PC-3 (cell line): ENCODE measurements at regions not wholly inside any gene's neighbourhood (a gene's known extent, or its start where the extent isn't known, plus 50 kb on each side); places are given as distances from the start of the nearest gene placed in this dataset.

ENCODE experiments used
- ATAC-seq: fragments of 200-7000 bp; cut with Tn5 transposase; 2 replicates; pipeline ENCODE4 v1.9.1; 2020; ENCODE audit warnings: mild to moderate bottlenecking, moderate library complexity
- BruUV-seq: library from RNA; stranded (reverse); fragments of 400-500 nt; replicated peaks from 2 replicates; lab custom pipeline; 2021; lab: Mats Ljungman, UMichigan
- CTCF ChIA-PET: fragments of 300-600 bp; sonication (Branson Sonifier 250); formaldehyde crosslinking; loops from one replicate; lab custom pipeline; 2022; ENCODE audit warnings: antibody characterized with exemption; lab: Charles Lee
- POLR2A ChIA-PET: fragments of 300-600 bp; sonication (Branson Sonifier 250); formaldehyde crosslinking; loops from one replicate; lab custom pipeline; 2022; ENCODE audit warnings: antibody characterized with exemption; ENCODE audit not compliant: unreplicated experiment; lab: Charles Lee
- DNase-seq: peaks from one replicate; pipeline ENCODE4 v3.0.0-alpha.2; 2015
- H2AFZ ChIP-seq: fragments of 300-600 bp; sonication (generic); 2 replicates; pipeline ENCODE4 v1.6.0; 2016; ENCODE audit warnings: antibody characterized with exemption, low read length
- H3F3A ChIP-seq: fragments of 300-600 bp; sonication (generic); one replicate; pipeline ENCODE4 v1.6.0; 2017; ENCODE audit warnings: antibody characterized with exemption, low read length, control low read depth, mild to moderate bottlenecking; ENCODE audit not compliant: unreplicated experiment
- H3K27ac ChIP-seq: fragments of 300-600 bp; sonication (generic); 2 replicates; pipeline ENCODE4 v1.5.1; 2016; ENCODE audit warnings: mild to moderate bottlenecking, low read length
- H3K27me3 ChIP-seq: fragments of 300-600 bp; sonication (generic); 2 replicates; pipeline ENCODE4 v1.6.1; 2016; ENCODE audit warnings: low read length, mixed read lengths
- H3K36me3 ChIP-seq: fragments of 300-600 bp; sonication (generic); 2 replicates; pipeline ENCODE4 v1.6.1; 2016; ENCODE audit warnings: low read depth, mixed run types, low read length, mixed read lengths
- H3K4me1 ChIP-seq: fragments of 300-600 bp; sonication (generic); 2 replicates; pipeline ENCODE4 v1.5.1; 2016; ENCODE audit warnings: low read length; ENCODE audit not compliant: insufficient read depth
- H3K4me2 ChIP-seq: fragments of 300-600 bp; sonication (generic); 2 replicates; pipeline ENCODE4 v1.6.0; 2016; ENCODE audit warnings: low read length
- H3K4me3 ChIP-seq: fragments of 300-600 bp; sonication (generic); 2 replicates; pipeline ENCODE4 v1.5.1; 2016; ENCODE audit warnings: mild to moderate bottlenecking, low read length, mixed read lengths
- H3K79me2 ChIP-seq: fragments of 300-600 bp; sonication (generic); 2 replicates; pipeline ENCODE4 v1.6.1; 2017; ENCODE audit warnings: low read length, mixed read lengths
- H3K9ac ChIP-seq: fragments of 300-600 bp; sonication (generic); 2 replicates; pipeline ENCODE4 v1.6.0; 2016; ENCODE audit warnings: mild to moderate bottlenecking, low read length
- H3K9me2 ChIP-seq: fragments of 300-600 bp; sonication (generic); replicated peaks from 2 replicates; pipeline ENCODE4 v1.6.1; 2016; ENCODE audit warnings: mixed run types, low read length, mixed read lengths
- H3K9me3 ChIP-seq: fragments of 300-600 bp; sonication (generic); 2 replicates; pipeline ENCODE4 v1.6.1; 2016; ENCODE audit warnings: low read length, mixed read lengths
- H4K20me1 ChIP-seq: fragments of 300-600 bp; sonication (generic); 2 replicates; pipeline ENCODE4 v1.6.1; 2016; ENCODE audit warnings: low read length, mixed read lengths
- EZH2 ChIP-seq: fragments of 300-600 bp; sonication (generic); IDR thresholded peaks from one replicate; pipeline ENCODE4 v1.6.1; 2017; ENCODE audit warnings: antibody characterized with exemption, mild to moderate bottlenecking, low read length; ENCODE audit not compliant: unreplicated experiment
- EZH2phosphoT487 ChIP-seq: fragments of 300-600 bp; sonication (generic); IDR thresholded peaks from 2 replicates; pipeline ENCODE4 v1.6.1; 2018; ENCODE audit warnings: mild to moderate bottlenecking, antibody characterized with exemption, low read length, borderline replicate concordance
- intact Hi-C: fragments of 100-400 bp; cut with micrococcal nuclease; formaldehyde crosslinking; loops from 2 replicates; pipeline ENCODE4 v1.9.0; 2023
- TF ChIP-seq, protein P1 (sequence below): fragments of 300-600 bp; sonication (generic); conservative IDR thresholded peaks from 2 replicates; pipeline ENCODE4 v1.5.1; 2017; ENCODE audit warnings: antibody characterized with exemption, low read depth, mild to moderate bottlenecking, low read length

DNA sequence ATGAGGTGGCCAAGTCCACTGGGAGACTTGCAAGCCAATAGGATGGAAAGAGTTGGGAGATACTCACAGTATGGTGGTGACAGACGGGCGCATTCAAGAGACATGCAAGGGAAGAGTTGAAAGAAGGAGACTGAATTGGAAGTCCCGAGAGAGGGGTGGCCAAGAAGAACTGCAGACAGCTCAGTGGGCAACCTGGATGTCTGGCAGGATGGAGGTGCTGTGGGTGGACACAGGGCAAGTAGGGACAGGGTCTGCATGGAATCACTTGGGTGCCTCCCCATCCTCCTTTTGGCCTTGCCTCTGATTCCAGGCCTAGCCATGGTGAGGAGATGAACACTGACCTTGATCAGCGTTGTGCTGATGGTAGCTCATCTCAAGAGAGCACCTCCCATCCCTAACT, 235.7 kb upstream of the COPS8 start:
- no peaks in the 10 kb centered on the region for H3K9me2 ChIP-seq
- no peak overlapping the region for H3K27ac ChIP-seq
- no peak for ATAC-seq
- CTCF ChIA-PET = no interaction called here
- no peak overlapping the region for H3K4me3 ChIP-seq
- no peak overlapping the region for H2AFZ ChIP-seq
- TF ChIP-seq EZH2 (no peak), EZH2phosphoT487 (no peak)
- TF ChIP-seq, protein P1, sequence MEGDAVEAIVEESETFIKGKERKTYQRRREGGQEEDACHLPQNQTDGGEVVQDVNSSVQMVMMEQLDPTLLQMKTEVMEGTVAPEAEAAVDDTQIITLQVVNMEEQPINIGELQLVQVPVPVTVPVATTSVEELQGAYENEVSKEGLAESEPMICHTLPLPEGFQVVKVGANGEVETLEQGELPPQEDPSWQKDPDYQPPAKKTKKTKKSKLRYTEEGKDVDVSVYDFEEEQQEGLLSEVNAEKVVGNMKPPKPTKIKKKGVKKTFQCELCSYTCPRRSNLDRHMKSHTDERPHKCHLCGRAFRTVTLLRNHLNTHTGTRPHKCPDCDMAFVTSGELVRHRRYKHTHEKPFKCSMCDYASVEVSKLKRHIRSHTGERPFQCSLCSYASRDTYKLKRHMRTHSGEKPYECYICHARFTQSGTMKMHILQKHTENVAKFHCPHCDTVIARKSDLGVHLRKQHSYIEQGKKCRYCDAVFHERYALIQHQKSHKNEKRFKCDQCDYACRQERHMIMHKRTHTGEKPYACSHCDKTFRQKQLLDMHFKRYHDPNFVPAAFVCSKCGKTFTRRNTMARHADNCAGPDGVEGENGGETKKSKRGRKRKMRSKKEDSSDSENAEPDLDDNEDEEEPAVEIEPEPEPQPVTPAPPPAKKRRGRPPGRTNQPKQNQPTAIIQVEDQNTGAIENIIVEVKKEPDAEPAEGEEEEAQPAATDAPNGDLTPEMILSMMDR = no peak
- no peak overlapping the region for H3K9ac ChIP-seq
- BruUV-seq = no TSS peak
- POLR2A ChIA-PET = interaction anchor here (0.6 kb wide), 1 partner anchor 96 kb away, joined by 36 read pairs; no protein-coding TSS in a partner anchor
- no peaks in the 10 kb centered on the region for H3K27me3 ChIP-seq
- H3F3A ChIP-seq = no peaks in the 10 kb centered on the region
- no peaks in the 10 kb centered on the region for H3K79me2 ChIP-seq
- no peaks in the 10 kb centered on the region for H3K9me3 ChIP-seq
- no peak overlapping the region for H3K4me2 ChIP-seq
- DNase-seq = no peak
- H4K20me1 ChIP-seq = no peaks in the 10 kb centered on the region
- intact Hi-C loops = no loop called here
- no peaks in the 10 kb centered on the region for H3K4me1 ChIP-seq
- no peaks in the 10 kb centered on the region for H3K36me3 ChIP-seq

DNA sequence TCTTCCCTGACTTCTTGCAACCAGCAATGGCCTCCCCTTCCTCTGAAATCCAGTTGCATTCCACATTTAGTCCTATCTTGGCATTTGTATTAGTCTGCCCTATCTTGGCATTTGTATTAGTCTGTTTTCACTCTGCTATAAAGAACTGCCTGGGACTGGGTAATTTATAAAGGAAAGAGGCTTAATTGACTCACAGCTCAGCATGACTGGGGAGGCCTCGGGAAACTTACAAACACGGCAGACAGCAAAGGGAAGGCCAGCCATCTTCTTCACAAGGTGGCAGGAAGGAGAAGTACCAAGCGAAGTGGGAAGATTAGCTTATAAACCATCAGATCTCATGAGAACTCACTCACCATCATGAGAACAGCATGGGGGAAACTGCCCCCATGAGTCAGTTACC, 234.5 kb upstream of the COPS8 start:
- Histone ChIP-seq H3K9ac (no peak overlapping the region), H3K4me3 (no peak overlapping the region), H3K27me3 (no peaks in the 10 kb centered on the region), H2AFZ (no peak overlapping the region), H3K4me2 (no peak overlapping the region), H3K9me3 (no peaks in the 10 kb centered on the region), H3K9me2 (no peaks in the 10 kb centered on the region), H3K27ac (no peak overlapping the region), H3F3A (no peaks in the 10 kb centered on the region), H4K20me1 (no peaks in the 10 kb centered on the region), H3K4me1 (no peaks in the 10 kb centered on the region), H3K36me3 (no peaks in the 10 kb centered on the region), H3K79me2 (no peaks in the 10 kb centered on the region)
- intact Hi-C loops = no loop called here
- no TSS peak for BruUV-seq
- ChIA-PET CTCF (no interaction called here), POLR2A (no interaction called here)
- DNase-seq (no peak), ATAC-seq (no peak)
- no peak for TF ChIP-seq EZH2phosphoT487
- TF ChIP-seq, protein P1 = no peak
- TF ChIP-seq EZH2 = no peak

DNA sequence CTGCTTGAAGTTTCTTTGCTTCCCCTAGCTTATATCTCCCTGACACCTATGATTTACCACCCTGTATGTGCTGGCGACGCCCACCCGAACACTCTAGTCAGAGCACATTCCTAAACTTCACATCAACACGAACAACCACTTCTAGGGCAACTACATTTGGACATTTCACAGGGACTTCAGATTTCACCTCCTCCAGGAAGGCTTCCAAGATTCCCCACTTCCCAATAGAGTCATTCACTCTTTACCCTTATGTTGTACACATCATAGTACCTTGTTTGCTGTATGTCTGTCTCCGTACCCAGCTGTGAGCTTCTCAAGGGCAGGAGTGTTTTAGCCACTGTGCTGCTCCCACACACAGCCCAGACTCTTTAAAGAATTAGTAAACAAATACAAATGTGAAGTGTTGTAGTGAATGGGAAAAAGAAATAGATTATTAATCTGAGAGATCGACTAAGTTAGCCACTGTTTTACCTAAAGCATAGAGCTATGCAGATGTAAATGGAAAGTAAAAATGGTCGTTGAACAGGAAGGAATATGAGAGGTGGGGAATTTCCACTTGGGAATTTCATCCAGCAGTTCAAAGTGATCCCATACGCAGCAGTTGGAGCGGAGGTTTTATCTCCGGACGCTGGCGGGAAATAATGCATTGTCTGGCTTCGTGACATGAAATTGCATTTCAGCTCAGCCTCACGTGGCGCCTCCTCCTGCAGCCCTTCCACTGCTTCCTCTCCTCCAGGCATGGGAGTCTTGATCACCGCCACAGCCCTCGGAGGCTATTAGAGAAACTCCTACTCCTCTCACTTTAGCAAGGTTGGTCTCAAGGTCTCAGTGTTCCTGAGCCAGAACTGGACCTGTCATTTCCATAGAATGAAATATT, 233.4 kb upstream of the COPS8 start:
- ChIA-PET CTCF (no interaction called here), POLR2A (no interaction called here)
- H3K9ac ChIP-seq = no peak overlapping the region
- no peaks in the 10 kb centered on the region for H3K9me2 ChIP-seq
- intact Hi-C loops = no loop called here
- H3K4me1 ChIP-seq = no peaks in the 10 kb centered on the region
- H3K36me3 ChIP-seq = no peaks in the 10 kb centered on the region
- BruUV-seq = no TSS peak
- H3K27ac ChIP-seq = no peak overlapping the region
- no peaks in the 10 kb centered on the region for H3K79me2 ChIP-seq
- no peaks in the 10 kb centered on the region for H3K27me3 ChIP-seq
- TF ChIP-seq EZH2phosphoT487 (no peak), EZH2 (no peak)
- TF ChIP-seq, protein P1 = no peak
- DNase-seq (no peak), ATAC-seq (no peak)
- no peaks in the 10 kb centered on the region for H3K9me3 ChIP-seq
- no peak overlapping the region for H2AFZ ChIP-seq
- no peak overlapping the region for H3K4me3 ChIP-seq
- H3F3A ChIP-seq = no peaks in the 10 kb centered on the region
- no peaks in the 10 kb centered on the region for H4K20me1 ChIP-seq
- no peak overlapping the region for H3K4me2 ChIP-seq
